ENCODE measurements at regions not wholly inside any gene's neighbourhood (a gene's known extent, or its start where the extent isn't known, plus 50 kb on each side); places are given as distances from the start of the nearest gene placed in this dataset.

DNA sequence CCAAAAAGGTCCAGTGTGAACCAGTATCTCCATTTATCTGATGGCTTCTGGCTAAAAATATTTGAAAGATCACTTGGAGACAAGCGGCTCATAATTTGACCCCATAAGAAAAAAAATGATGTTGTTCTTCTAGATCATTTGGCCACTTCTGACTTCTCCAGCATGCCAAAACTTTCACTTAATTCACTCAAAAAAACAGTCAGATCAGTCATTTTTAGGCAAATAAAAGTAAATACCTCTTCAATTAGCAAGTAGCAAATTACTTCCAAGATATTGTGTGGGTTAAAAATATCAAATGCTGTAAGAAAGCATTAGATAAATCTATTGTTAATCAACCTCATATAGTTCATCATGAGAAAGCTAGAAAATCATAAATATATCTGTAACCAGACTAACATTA, 106.0 kb downstream of the ZC3H11B start:
- TF ChIP-seq, protein P1, sequence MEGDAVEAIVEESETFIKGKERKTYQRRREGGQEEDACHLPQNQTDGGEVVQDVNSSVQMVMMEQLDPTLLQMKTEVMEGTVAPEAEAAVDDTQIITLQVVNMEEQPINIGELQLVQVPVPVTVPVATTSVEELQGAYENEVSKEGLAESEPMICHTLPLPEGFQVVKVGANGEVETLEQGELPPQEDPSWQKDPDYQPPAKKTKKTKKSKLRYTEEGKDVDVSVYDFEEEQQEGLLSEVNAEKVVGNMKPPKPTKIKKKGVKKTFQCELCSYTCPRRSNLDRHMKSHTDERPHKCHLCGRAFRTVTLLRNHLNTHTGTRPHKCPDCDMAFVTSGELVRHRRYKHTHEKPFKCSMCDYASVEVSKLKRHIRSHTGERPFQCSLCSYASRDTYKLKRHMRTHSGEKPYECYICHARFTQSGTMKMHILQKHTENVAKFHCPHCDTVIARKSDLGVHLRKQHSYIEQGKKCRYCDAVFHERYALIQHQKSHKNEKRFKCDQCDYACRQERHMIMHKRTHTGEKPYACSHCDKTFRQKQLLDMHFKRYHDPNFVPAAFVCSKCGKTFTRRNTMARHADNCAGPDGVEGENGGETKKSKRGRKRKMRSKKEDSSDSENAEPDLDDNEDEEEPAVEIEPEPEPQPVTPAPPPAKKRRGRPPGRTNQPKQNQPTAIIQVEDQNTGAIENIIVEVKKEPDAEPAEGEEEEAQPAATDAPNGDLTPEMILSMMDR (conservative IDR thresholded peaks at IDR 0.05 in 1 of 2, IDR thresholded peaks at IDR 0.05 in 1 of 2; ENCODE audit: low read depth in 1 of 2, low read length in 2 of 2), result no peak
- TF ChIP-seq EZH2 (IDR thresholded peaks at IDR 0.05; ENCODE audit: low read length, missing control alignments), result no peak
